Neural cell (in vitro differentiated cells): ENCODE measurements at regions not wholly inside any gene's neighbourhood (a gene's known extent, or its start where the extent isn't known, plus 50 kb on each side); places are given as distances from the start of the nearest gene placed in this dataset.

Source experiments
- H2AFZ ChIP-seq: fragments of 200-600, 300-800 bp; sonication (generic), shearing (Covaris generic); 2 replicates; pipeline ENCODE4 v1.6.0; 2014; ENCODE audit warnings: low read depth, mild to moderate bottlenecking, antibody characterized with exemption, low read length, moderate library complexity
- H3F3A ChIP-seq: fragments of 200-600 bp; shearing (Covaris generic); 2 replicates; pipeline ENCODE4 v1.6.1; 2016; ENCODE audit warnings: mild to moderate bottlenecking, moderate library complexity, mixed read lengths, antibody characterized with exemption, low read length; ENCODE audit not compliant: insufficient read depth, poor library complexity, severe bottlenecking
- H3K27ac ChIP-seq: fragments of 200-600, 300-800 bp; sonication (generic), shearing (Covaris generic); 2 replicates; pipeline ENCODE4 v1.5.1; 2014; ENCODE audit warnings: mild to moderate bottlenecking, low read length, moderate library complexity
- H3K27me3 ChIP-seq: fragments of 300-800, 200-600 bp; sonication (generic), shearing (Covaris generic); 2 replicates; pipeline ENCODE4 v1.6.0; 2014; ENCODE audit warnings: mild to moderate bottlenecking, low read depth, low read length, moderate library complexity; ENCODE audit not compliant: insufficient read depth
- H3K36me3 ChIP-seq: fragments of 300-800, 200-600 bp; sonication (generic), shearing (Covaris generic); 2 replicates; pipeline ENCODE4 v1.5.1; 2014; ENCODE audit warnings: mild to moderate bottlenecking, antibody characterized with exemption, low read length, moderate library complexity; ENCODE audit not compliant: insufficient read depth
- H3K4me2 ChIP-seq: fragments of 300-800, 200-600 bp; sonication (generic), shearing (Covaris generic); 2 replicates; pipeline ENCODE4 v1.6.0; 2014; ENCODE audit warnings: mild to moderate bottlenecking, low read length
- H3K4me3 ChIP-seq: fragments of 300-800, 200-600 bp; sonication (generic), shearing (Covaris generic); 2 replicates; pipeline ENCODE4 v1.5.1; 2014; ENCODE audit warnings: mild to moderate bottlenecking, low read length, moderate library complexity
- H3K79me2 ChIP-seq: fragments of 200-600 bp; shearing (Covaris generic); replicated peaks from 2 replicates; pipeline ENCODE4 v1.6.0; 2014; ENCODE audit warnings: mild to moderate bottlenecking, low read length, moderate library complexity; ENCODE audit not compliant: insufficient read depth
- H3K9ac ChIP-seq: fragments of 300-800, 200-600 bp; sonication (generic), shearing (Covaris generic); 2 replicates; pipeline ENCODE4 v1.6.1; 2016; ENCODE audit warnings: mild to moderate bottlenecking, low read length, mixed read lengths
- H3K9me2 ChIP-seq: fragments of 200-600 bp; shearing (Covaris generic); 2 replicates; pipeline ENCODE4 v1.6.1; 2016; ENCODE audit warnings: mild to moderate bottlenecking, low read length, mixed read lengths; ENCODE audit not compliant: insufficient read depth
- H3K9me3 ChIP-seq: fragments of 200-600, 300-800 bp; sonication (generic), shearing (Covaris generic); 2 replicates; pipeline ENCODE4 v1.6.1; 2016; ENCODE audit warnings: mild to moderate bottlenecking, mixed run types, low read length, moderate library complexity, mixed read lengths
- H4K20me1 ChIP-seq: fragments of 200-600 bp; shearing (Covaris generic); 2 replicates; pipeline ENCODE4 v1.6.1; 2016; ENCODE audit warnings: mild to moderate bottlenecking, mixed run types; ENCODE audit not compliant: insufficient read depth
- EP300 ChIP-seq: fragments of 450-650 bp; conservative IDR thresholded peaks from 2 replicates; pipeline ENCODE4 v1.6.1; 2014; ENCODE audit warnings: antibody characterized with exemption, mild to moderate bottlenecking, moderate library complexity; ENCODE audit not compliant: poor library complexity, severe bottlenecking
- EZH2 ChIP-seq: fragments of 200-600, 300-800 bp; shearing (Covaris generic), sonication (generic); IDR thresholded peaks from 2 replicates; pipeline ENCODE4 v1.6.1; 2014; ENCODE audit warnings: antibody characterized with exemption, low read length, borderline replicate concordance, mild to moderate bottlenecking; ENCODE audit not compliant: insufficient read depth, poor library complexity, severe bottlenecking
- MXI1 ChIP-seq: fragments of 450-650 bp; conservative IDR thresholded peaks from 2 replicates; pipeline ENCODE4 v1.6.1; 2014; ENCODE audit warnings: antibody characterized with exemption, mild to moderate bottlenecking; ENCODE audit not compliant: poor library complexity, severe bottlenecking
- POLR2AphosphoS5 ChIP-seq: IDR thresholded peaks from 2 replicates; pipeline ENCODE4 v1.6.1; 2012
- RAD21 ChIP-seq: fragments of 450-650 bp; conservative IDR thresholded peaks from 2 replicates; pipeline ENCODE4 v1.6.1; 2014; ENCODE audit warnings: antibody characterized with exemption, mild to moderate bottlenecking, moderate library complexity
- SMC3 ChIP-seq: fragments of 450-650 bp; conservative IDR thresholded peaks from 2 replicates; pipeline ENCODE4 v1.6.1; 2014; ENCODE audit warnings: antibody characterized with exemption, mild to moderate bottlenecking, moderate library complexity; ENCODE audit not compliant: poor library complexity
- TAF1 ChIP-seq: IDR thresholded peaks from 2 replicates; pipeline ENCODE4 v1.6.1; 2012; ENCODE audit warnings: low read depth
- TF ChIP-seq, protein P1 (sequence below): fragments of 450-650 bp; IDR thresholded peaks from 2 replicates; pipeline ENCODE4 v1.5.1; 2014; ENCODE audit warnings: antibody characterized with exemption, mild to moderate bottlenecking, moderate library complexity; ENCODE audit not compliant: poor library complexity, severe bottlenecking
- TF ChIP-seq, protein P2 (sequence below): IDR thresholded peaks from 2 replicates; pipeline ENCODE4 v1.6.1; 2012; ENCODE audit warnings: borderline replicate concordance

DNA sequence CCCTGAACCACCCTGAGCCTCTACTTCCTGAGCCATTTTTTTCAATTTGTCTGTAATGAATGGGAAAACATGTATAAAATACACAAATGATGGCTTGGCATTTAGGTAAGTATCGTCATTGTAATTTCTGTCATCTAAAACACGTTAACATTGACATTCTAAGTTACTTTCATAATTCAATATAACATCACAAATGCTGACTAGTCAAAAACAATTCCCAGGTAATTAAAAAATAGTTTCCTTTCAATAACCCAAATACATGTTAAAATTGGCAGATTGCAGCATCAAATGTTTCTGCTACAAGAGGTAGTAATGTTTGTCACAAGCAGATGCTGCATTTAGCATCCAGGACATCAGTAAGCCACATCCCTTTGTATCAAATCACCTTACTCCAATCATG, 776.4 kb downstream of the KCTD16 start:
- Histone ChIP-seq H3K27me3 (no peaks in the 10 kb centered on the region), H3K4me3 (no peak overlapping the region), H3K36me3 (no peaks in the 10 kb centered on the region), H3K27ac (no peak overlapping the region), H3K9me3 (no peaks in the 10 kb centered on the region), H3F3A (no peaks in the 10 kb centered on the region), H3K4me2 (no peak overlapping the region), H3K9ac (no peak overlapping the region), H4K20me1 (no peaks in the 10 kb centered on the region), H2AFZ (no peak overlapping the region), H3K9me2 (no peaks in the 10 kb centered on the region), H3K79me2 (no peaks in the 10 kb centered on the region)
- TF ChIP-seq, protein P1, sequence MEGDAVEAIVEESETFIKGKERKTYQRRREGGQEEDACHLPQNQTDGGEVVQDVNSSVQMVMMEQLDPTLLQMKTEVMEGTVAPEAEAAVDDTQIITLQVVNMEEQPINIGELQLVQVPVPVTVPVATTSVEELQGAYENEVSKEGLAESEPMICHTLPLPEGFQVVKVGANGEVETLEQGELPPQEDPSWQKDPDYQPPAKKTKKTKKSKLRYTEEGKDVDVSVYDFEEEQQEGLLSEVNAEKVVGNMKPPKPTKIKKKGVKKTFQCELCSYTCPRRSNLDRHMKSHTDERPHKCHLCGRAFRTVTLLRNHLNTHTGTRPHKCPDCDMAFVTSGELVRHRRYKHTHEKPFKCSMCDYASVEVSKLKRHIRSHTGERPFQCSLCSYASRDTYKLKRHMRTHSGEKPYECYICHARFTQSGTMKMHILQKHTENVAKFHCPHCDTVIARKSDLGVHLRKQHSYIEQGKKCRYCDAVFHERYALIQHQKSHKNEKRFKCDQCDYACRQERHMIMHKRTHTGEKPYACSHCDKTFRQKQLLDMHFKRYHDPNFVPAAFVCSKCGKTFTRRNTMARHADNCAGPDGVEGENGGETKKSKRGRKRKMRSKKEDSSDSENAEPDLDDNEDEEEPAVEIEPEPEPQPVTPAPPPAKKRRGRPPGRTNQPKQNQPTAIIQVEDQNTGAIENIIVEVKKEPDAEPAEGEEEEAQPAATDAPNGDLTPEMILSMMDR: no peak
- TF ChIP-seq MXI1: no peak

DNA sequence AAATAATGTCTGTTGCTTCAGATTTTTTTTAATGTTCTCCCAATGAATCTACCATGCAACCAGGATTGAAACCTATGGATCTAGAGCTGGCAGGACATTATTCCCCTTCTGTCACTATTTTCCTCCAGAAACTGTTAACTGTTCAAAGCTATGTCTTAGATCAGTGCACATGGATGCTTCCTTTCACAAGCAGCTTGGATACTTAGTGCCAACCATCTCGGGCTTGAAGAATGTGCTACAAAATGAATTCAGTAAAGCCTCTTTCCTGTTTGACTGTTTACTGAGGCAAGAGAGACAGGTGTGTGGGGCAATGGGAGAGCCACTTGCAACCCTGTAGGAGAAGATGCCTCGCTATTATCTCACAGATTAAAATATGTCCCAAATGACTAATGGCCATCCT, 774.8 kb downstream of the KCTD16 start:
- Histone ChIP-seq H2AFZ (no peak overlapping the region), H3K4me3 (no peak overlapping the region), H4K20me1 (no peaks in the 10 kb centered on the region), H3K4me2 (no peak overlapping the region), H3K9me2 (no peaks in the 10 kb centered on the region), H3K36me3 (no peaks in the 10 kb centered on the region), H3K9me3 (no peaks in the 10 kb centered on the region), H3K27ac (no peak overlapping the region), H3F3A (no peaks in the 10 kb centered on the region), H3K27me3 (no peaks in the 10 kb centered on the region), H3K9ac (no peak overlapping the region), H3K79me2 (no peaks in the 10 kb centered on the region)
- TF ChIP-seq MXI1: no peak

DNA sequence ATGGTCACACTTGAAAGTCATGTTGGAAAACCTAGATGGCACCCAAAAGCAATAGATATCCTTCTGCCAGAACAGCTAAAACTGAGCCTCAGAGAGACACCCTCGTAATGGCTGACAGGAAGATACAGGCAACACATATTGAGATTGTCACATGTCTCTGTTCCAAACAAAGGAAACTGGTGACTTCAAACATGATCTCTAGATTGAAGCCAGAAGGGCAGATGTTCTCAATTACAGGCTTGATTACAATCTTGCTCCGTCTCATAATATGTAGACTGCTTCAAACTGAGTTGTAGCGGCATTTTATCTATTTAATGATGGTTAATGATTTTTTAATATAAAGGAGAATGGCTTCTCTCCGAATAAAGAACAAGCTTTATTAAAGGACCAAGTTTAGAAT, 774.3 kb downstream of the KCTD16 start:
- Histone ChIP-seq H3K9ac (no peak overlapping the region), H3K4me2 (no peak overlapping the region), H3K4me3 (no peak overlapping the region), H3K9me2 (no peaks in the 10 kb centered on the region), H3F3A (no peaks in the 10 kb centered on the region), H2AFZ (peak overlapping the region; percentile 11), H4K20me1 (no peaks in the 10 kb centered on the region), H3K9me3 (no peaks in the 10 kb centered on the region), H3K27ac (no peak overlapping the region), H3K27me3 (no peaks in the 10 kb centered on the region), H3K36me3 (no peaks in the 10 kb centered on the region), H3K79me2 (no peaks in the 10 kb centered on the region)
- no peak for TF ChIP-seq POLR2AphosphoS5
- no peak for TF ChIP-seq RAD21
- TF ChIP-seq, protein P1: no peak
- no peak for TF ChIP-seq SMC3
- TF ChIP-seq EP300: no peak
- no peak for TF ChIP-seq MXI1
- TF ChIP-seq EZH2: no peak
- no peak for TF ChIP-seq TAF1
- TF ChIP-seq, protein P2, sequence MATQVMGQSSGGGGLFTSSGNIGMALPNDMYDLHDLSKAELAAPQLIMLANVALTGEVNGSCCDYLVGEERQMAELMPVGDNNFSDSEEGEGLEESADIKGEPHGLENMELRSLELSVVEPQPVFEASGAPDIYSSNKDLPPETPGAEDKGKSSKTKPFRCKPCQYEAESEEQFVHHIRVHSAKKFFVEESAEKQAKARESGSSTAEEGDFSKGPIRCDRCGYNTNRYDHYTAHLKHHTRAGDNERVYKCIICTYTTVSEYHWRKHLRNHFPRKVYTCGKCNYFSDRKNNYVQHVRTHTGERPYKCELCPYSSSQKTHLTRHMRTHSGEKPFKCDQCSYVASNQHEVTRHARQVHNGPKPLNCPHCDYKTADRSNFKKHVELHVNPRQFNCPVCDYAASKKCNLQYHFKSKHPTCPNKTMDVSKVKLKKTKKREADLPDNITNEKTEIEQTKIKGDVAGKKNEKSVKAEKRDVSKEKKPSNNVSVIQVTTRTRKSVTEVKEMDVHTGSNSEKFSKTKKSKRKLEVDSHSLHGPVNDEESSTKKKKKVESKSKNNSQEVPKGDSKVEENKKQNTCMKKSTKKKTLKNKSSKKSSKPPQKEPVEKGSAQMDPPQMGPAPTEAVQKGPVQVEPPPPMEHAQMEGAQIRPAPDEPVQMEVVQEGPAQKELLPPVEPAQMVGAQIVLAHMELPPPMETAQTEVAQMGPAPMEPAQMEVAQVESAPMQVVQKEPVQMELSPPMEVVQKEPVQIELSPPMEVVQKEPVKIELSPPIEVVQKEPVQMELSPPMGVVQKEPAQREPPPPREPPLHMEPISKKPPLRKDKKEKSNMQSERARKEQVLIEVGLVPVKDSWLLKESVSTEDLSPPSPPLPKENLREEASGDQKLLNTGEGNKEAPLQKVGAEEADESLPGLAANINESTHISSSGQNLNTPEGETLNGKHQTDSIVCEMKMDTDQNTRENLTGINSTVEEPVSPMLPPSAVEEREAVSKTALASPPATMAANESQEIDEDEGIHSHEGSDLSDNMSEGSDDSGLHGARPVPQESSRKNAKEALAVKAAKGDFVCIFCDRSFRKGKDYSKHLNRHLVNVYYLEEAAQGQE: no peak
